ENCODE measurements at regions not wholly inside any gene's neighbourhood (a gene's known extent, or its start where the extent isn't known, plus 50 kb on each side); places are given as distances from the start of the nearest gene placed in this dataset.
"Not testable (repeated sequence)": the region's sequence is repeated elsewhere in the genome, so short reads cannot be mapped to it uniquely, and the experiment has no call there.

GRCh38 chr7:142523821-142524460 is 225.3 kb upstream of the PRSS1 start:
- no peak for DNase-seq

- DNase-seq: no peak
Observed at GRCh38 chr7:142522735-142523134, 226.5 kb upstream of the PRSS1 start.

GRCh38 chr7:142520885-142521284 is 228.4 kb upstream of the PRSS1 start:
- not testable (repeated sequence) for DNase-seq

- DNase-seq: not testable (repeated sequence)
Observed at GRCh38 chr7:142520455-142520854, 228.8 kb upstream of the PRSS1 start.

GRCh38 chr7:142519079-142520078 is 229.9 kb upstream of the PRSS1 start:
- DNase-seq: no peak

GRCh38 chr7:142516038-142516501 is 233.2 kb upstream of the PRSS1 start:
- no peak for DNase-seq

- not testable (repeated sequence) for DNase-seq
Observed at GRCh38 chr7:142514716-142515115, 234.6 kb upstream of the PRSS1 start.

GRCh38 chr7:142513178-142513955 is 235.9 kb upstream of the PRSS1 start:
- DNase-seq: no peak

- no peak for DNase-seq
Observed at GRCh38 chr7:142511801-142512200, 237.5 kb upstream of the PRSS1 start.

GRCh38 chr7:142511374-142511773 is 237.9 kb upstream of the PRSS1 start:
- no peak for DNase-seq

GRCh38 chr7:142509235-142509634 is 240.0 kb upstream of the PRSS1 start:
- not testable (repeated sequence) for DNase-seq

GRCh38 chr7:142508251-142508650 is 241.0 kb upstream of the PRSS1 start:
- DNase-seq: no peak

- no peak for DNase-seq
Observed at GRCh38 chr7:142507799-142508198, 241.5 kb upstream of the PRSS1 start.

- not testable (repeated sequence) for DNase-seq
Observed at GRCh38 chr7:142507066-142507465, 242.2 kb upstream of the PRSS1 start.

- DNase-seq: no peak
Observed at GRCh38 chr7:142506601-142507000, 242.7 kb upstream of the PRSS1 start.

- DNase-seq: not testable (repeated sequence)
Observed at GRCh38 chr7:142503949-142504348, 245.3 kb upstream of the PRSS1 start.

- no peak for DNase-seq
Observed at GRCh38 chr7:142503036-142503435, 245.2 kb upstream of the PRSS58 start.

GRCh38 chr7:142501434-142501833 is 243.6 kb upstream of the PRSS58 start:
- DNase-seq: no peak

- no peak for DNase-seq
Observed at GRCh38 chr7:142500366-142500765, 242.5 kb upstream of the PRSS58 start.

GRCh38 chr7:142499635-142500034 is 241.8 kb upstream of the PRSS58 start:
- DNase-seq: no peak

GRCh38 chr7:142498364-142498763 is 240.5 kb upstream of the PRSS58 start:
- DNase-seq: no peak

- no peak for DNase-seq
Observed at GRCh38 chr7:142496545-142496991, 238.7 kb upstream of the PRSS58 start.

GRCh38 chr7:142495879-142496278 is 238.0 kb upstream of the PRSS58 start:
- not testable (repeated sequence) for DNase-seq

Measured in activated CD4-positive, CD25-positive, alpha-beta regulatory T cell treated with anti-CD3 and anti-CD28 coated beads, Interleukin-2, amount 50 U/mL, for 72 hours (primary cell).